BJ (cell line): ENCODE measurements at regions not wholly inside any gene's neighbourhood (a gene's known extent, or its start where the extent isn't known, plus 50 kb on each side); places are given as distances from the start of the nearest gene placed in this dataset.

Experiments used
- CTCF ChIA-PET: fragments of 350-600 bp; formaldehyde crosslinking; extraction: SDS; loops from one replicate; lab custom pipeline; 2021; ENCODE audit warnings: antibody characterized with exemption, inconsistent platforms; lab: Yijun Ruan, JAX
- POLR2A ChIA-PET: fragments of 300-600 bp; sonication (Branson Sonifier 250); formaldehyde crosslinking; extraction: SDS; loops from one replicate; lab custom pipeline; 2021; ENCODE audit warnings: antibody characterized with exemption; lab: Charles Lee
- DNase-seq: peaks from one replicate; pipeline ENCODE4 v3.0.0-alpha.2; 2011; ENCODE audit warnings: low read depth
- H3K27me3 ChIP-seq: 2 replicates; pipeline ENCODE4 v1.6.0; 2011; ENCODE audit warnings: low read length; ENCODE audit not compliant: control insufficient read depth, insufficient read depth
- H3K36me3 ChIP-seq: 2 replicates; pipeline ENCODE4 v1.5.1; 2011; ENCODE audit warnings: low read length; ENCODE audit not compliant: control insufficient read depth, insufficient read depth
- H3K4me3 ChIP-seq: 2 replicates; pipeline ENCODE4 v1.5.1; 2011; ENCODE audit warnings: low read depth, mild to moderate bottlenecking, control low read depth, low read length
- CTCF ChIP-seq: IDR thresholded peaks from 2 replicates; pipeline ENCODE4 v1.5.1; 2011; ENCODE audit warnings: low read depth, mild to moderate bottlenecking, control low read depth, inconsistent platforms, low read length, moderate library complexity; ENCODE audit not compliant: insufficient read depth

DNA sequence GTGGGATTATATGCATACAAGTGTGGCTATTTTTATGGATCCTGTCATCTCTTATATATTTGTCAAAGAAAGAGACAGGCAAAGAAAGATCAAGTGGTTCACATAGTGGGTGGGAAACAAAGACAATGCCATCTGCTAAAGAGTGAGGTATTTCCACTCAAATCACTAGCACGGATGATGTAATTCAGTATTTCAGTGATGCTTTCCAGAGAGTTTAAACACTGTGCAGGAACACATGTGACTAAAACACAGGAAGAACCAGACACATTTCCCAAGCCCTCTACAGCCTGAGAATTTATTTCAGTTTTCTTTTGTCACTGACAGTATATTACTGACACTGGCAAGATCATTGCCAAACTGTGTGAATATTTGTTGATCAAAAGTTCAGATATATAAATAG, 885.7 kb upstream of the CELF2 start:
- TF ChIP-seq CTCF, result no peak
- POLR2A ChIA-PET, result no interaction called here
- CTCF ChIA-PET, result no interaction called here
- no peaks in the 10 kb centered on the region for H3K27me3 ChIP-seq
- DNase-seq, result no peak
- H3K36me3 ChIP-seq, result no peaks in the 10 kb centered on the region
- H3K4me3 ChIP-seq, result no peak overlapping the region

DNA sequence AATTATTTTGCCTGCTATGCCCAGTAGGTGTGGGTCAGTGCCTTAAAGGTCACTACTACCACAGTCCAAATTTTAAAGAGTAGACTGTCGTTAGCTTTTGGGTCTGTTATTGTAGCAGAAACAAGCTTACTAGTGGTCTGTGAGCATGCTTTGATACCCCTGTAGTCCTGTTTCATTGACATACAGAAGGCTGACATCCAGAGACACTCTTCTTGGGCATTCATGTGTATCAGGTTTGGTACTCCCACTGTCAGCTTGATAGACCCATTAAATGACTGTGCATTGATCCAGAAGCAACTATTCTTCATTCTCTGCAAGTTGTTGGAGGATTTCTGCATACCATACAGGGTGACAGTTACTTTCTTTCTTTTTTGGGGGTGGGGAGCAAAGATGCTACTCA, 884.4 kb upstream of the CELF2 start:
- Histone ChIP-seq H3K27me3 (no peaks in the 10 kb centered on the region), H3K4me3 (no peak overlapping the region), H3K36me3 (no peaks in the 10 kb centered on the region)
- POLR2A ChIA-PET, result no interaction called here
- no peak for TF ChIP-seq CTCF
- CTCF ChIA-PET, result no interaction called here
- DNase-seq, result no peak

DNA sequence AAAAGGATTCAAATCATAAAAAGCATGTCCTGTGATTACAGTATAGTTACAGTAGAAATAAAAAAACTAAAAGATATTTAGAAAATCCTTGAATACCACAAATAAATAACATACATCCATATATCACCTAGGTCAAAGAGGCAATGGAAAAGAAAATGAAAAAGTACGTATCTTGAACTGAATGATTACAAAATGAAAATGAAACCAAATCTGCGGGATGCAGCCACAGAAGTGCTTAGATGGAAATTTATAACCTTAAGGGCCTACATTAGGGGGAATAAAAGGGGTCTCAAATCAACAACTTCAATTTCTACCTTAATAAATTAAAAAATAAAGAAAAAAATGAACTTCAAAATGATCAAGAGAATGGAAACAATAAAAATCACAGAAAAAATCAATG, 879.0 kb upstream of the CELF2 start:
- H3K4me3 ChIP-seq, result no peak overlapping the region
- CTCF ChIA-PET, result no interaction called here
- no peaks in the 10 kb centered on the region for H3K36me3 ChIP-seq
- POLR2A ChIA-PET, result no interaction called here
- DNase-seq, result no peak
- H3K27me3 ChIP-seq, result no peaks in the 10 kb centered on the region
- TF ChIP-seq CTCF, result no peak

GRCh38 chr10:10141782-10142382, 875.8 kb upstream of the CELF2 start:
- H3K36me3 ChIP-seq, result no peaks in the 10 kb centered on the region
- TF ChIP-seq CTCF, result no peak
- DNase-seq, result no peak
- ChIA-PET CTCF (no interaction called here), POLR2A (no interaction called here)
- H3K27me3 ChIP-seq, result no peaks in the 10 kb centered on the region; the same call in 1 of the 2 replicates
- no peak overlapping the region for H3K4me3 ChIP-seq

DNA sequence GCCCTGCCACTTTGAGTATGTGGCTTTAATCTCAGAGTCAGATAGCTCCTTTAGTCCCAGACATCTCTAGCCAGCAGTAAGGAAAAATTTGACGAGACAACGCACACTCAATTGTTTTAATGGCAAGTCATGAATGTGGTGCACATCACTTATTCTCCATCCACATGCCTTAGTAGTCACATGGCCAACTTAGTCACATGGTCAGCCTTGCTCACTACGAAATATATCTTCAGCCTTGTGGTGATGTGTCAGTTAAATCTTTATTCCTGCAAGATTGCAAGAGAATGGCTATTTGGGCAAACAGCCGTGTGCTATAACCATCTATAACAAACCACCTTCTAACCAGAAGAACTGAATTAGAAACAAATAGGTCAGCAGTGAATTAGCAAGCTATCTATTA, 871.1 kb upstream of the CELF2 start:
- no peak for DNase-seq
- H3K27me3 ChIP-seq, result no peaks in the 10 kb centered on the region; the same call in 1 of the 2 replicates
- no peak for TF ChIP-seq CTCF
- no peaks in the 10 kb centered on the region for H3K36me3 ChIP-seq
- POLR2A ChIA-PET, result no interaction called here
- no peak overlapping the region for H3K4me3 ChIP-seq
- CTCF ChIA-PET, result no interaction called here
